K562 (cell line): ENCODE measurements at regions not wholly inside any gene's neighbourhood (a gene's known extent, or its start where the extent isn't known, plus 50 kb on each side); places are given as distances from the start of the nearest gene placed in this dataset.

Experiments
- ATAC-seq: fragments of 200-7000 bp; cut with Tn5 transposase; 3 replicates; pipeline ENCODE4 v1.9.1; 2020; ENCODE audit warnings: moderate library complexity
- BruUV-seq: library from RNA; stranded (reverse); fragments of 400-500 nt; replicated peaks from 2 replicates; lab custom pipeline; 2021; lab: Mats Ljungman, UMichigan
- CTCF ChIA-PET: fragments of 300-600 bp; formaldehyde crosslinking; extraction: SDS; loops from one replicate; lab custom pipeline; 2021; ENCODE audit warnings: low intra/inter-chr PET ratio; lab: Yijun Ruan, JAX
- POLR2A ChIA-PET: fragments of 300-600, 350-650 bp; sonication (Branson Sonifier 250); formaldehyde crosslinking; extraction: SDS; loops from one replicate; lab custom pipeline; 2021; ENCODE audit warnings: antibody characterized with exemption, inconsistent platforms; lab: Yijun Ruan, JAX
- DNase-seq, 4 experiments: peaks; one replicate each; pipeline versions ENCODE4 v3.0.0 to v3.0.0-alpha.2; 2011 to 2018; ENCODE audit warnings: low spot score in 3 of 4, mixed read lengths in 3 of 4; ENCODE audit errors: extremely low read depth in 1 of 4
- FAIRE-seq: peaks from 2 replicates; lab custom pipeline; 2011; peaks lifted over from hg19 to GRCh38; lab: Jason Lieb, UNC
- H2AFZ ChIP-seq: 2 replicates; pipeline ENCODE4 v1.6.0; 2011; ENCODE audit warnings: low read depth, low read length, control low read depth, inconsistent platforms
- H3K27ac ChIP-seq: fragments of 200-600 bp; 3 replicates; pipeline ENCODE4 v1.8.0; 2011; ENCODE audit warnings: low read depth, mild to moderate bottlenecking, control low read depth, inconsistent platforms, low read length, moderate library complexity, mixed read lengths; ENCODE audit errors: extremely low read depth
- H3K27me3 ChIP-seq, 2 experiments: fragments of 300-600 bp in 1 of 2; 2 replicates in 1 of 2; 3 replicates in 1 of 2; pipeline versions ENCODE4 v1.6.0 to v1.8.0; 2011; ENCODE audit warnings: inconsistent platforms in 2 of 2, low read length in 2 of 2, mild to moderate bottlenecking in 1 of 2, mixed read lengths in 1 of 2, moderate library complexity in 1 of 2; ENCODE audit not compliant: control insufficient read depth in 2 of 2, insufficient read depth in 2 of 2
- H3K36me3 ChIP-seq: fragments of 300-600 bp; 3 replicates; pipeline ENCODE4 v1.8.0; 2011; ENCODE audit warnings: mild to moderate bottlenecking, low read length, inconsistent platforms; ENCODE audit not compliant: control insufficient read depth, insufficient read depth
- H3K4me1 ChIP-seq, 2 experiments: fragments of 200-600 bp in 1 of 2; replicated peaks in 1 of 2; 2 replicates in 1 of 2; 3 replicates in 1 of 2; pipeline versions ENCODE4 v1.5.1 to v1.8.0; 2011; ENCODE audit warnings: inconsistent platforms in 2 of 2, low read length in 2 of 2, mild to moderate bottlenecking in 1 of 2, mixed read lengths in 1 of 2, moderate library complexity in 1 of 2; ENCODE audit not compliant: control insufficient read depth in 2 of 2, insufficient read depth in 2 of 2
- H3K4me2 ChIP-seq: 2 replicates; pipeline ENCODE4 v1.6.1; 2011; ENCODE audit warnings: low read length, control low read depth, inconsistent platforms, mixed read lengths; ENCODE audit not compliant: insufficient read depth
- H3K4me3 ChIP-seq: fragments of 200-600 bp; sonication (generic), shearing (Covaris generic); 2 replicates; pipeline ENCODE4 v1.5.1; 2016; ENCODE audit warnings: control low read depth, inconsistent platforms
- H3K79me2 ChIP-seq: fragments of 200-600 bp; 3 replicates; pipeline ENCODE4 v1.8.0; 2011; ENCODE audit warnings: low read length, inconsistent platforms; ENCODE audit not compliant: control insufficient read depth, insufficient read depth
- H3K9ac ChIP-seq, 2 experiments: 2 replicates each; pipeline versions ENCODE4 v1.6.0 to v1.6.1; 2011; ENCODE audit warnings: low read depth in 2 of 2, low read length in 2 of 2, control low read depth in 1 of 2, inconsistent platforms in 1 of 2, mild to moderate bottlenecking in 1 of 2, mixed read lengths in 1 of 2; ENCODE audit not compliant: insufficient read depth in 1 of 2
- H3K9me1 ChIP-seq: one replicate; pipeline ENCODE4 v1.6.0; 2011; ENCODE audit warnings: inconsistent platforms, mild to moderate bottlenecking, low read length, moderate library complexity; ENCODE audit not compliant: control insufficient read depth, insufficient read depth
- H3K9me3 ChIP-seq: replicated peaks from 2 replicates; pipeline ENCODE4 v1.5.1; 2011; ENCODE audit warnings: low read depth, low read length, inconsistent platforms; ENCODE audit not compliant: control insufficient read depth, insufficient read depth
- H4K20me1 ChIP-seq: replicated peaks from 2 replicates; pipeline ENCODE4 v1.6.1; 2011; ENCODE audit warnings: low read length, inconsistent platforms, mixed read lengths; ENCODE audit not compliant: control insufficient read depth, insufficient read depth
- ATF4 ChIP-seq: fragments of 450-650 bp; formaldehyde crosslinking; IDR thresholded peaks from 2 replicates; pipeline ENCODE4 v1.4.0; 2022; ENCODE audit warnings: mild to moderate bottlenecking, moderate library complexity
- GMEB1 ChIP-seq: fragments of 250-450 bp; sonication (Bioruptor Pico); IDR thresholded peaks from 2 replicates; pipeline ENCODE4 v1.4.0; 2020; ENCODE audit warnings: mild to moderate bottlenecking
- MLX ChIP-seq, 2 experiments: fragments of 450-650 bp in 1 of 2; sonication (generic) in 1 of 2; formaldehyde crosslinking; conservative IDR thresholded peaks; 2 replicates each; pipeline versions ENCODE4 v1.4.0 to v1.8.1; 2020 to 2022; ENCODE audit warnings: mild to moderate bottlenecking in 1 of 2, missing genetic modification reagents in 1 of 2
- NONO ChIP-seq, 2 experiments: fragments of 200-400 bp in 1 of 2; fragments of 450-650 bp in 1 of 2; formaldehyde crosslinking in 1 of 2; IDR thresholded peaks; 2 replicates each; pipeline ENCODE4 v1.6.1; 2017; ENCODE audit warnings: low read depth in 2 of 2, mild to moderate bottlenecking in 2 of 2, moderate library complexity in 2 of 2, low read length in 1 of 2
- ZNF140 ChIP-seq: fragments of 250-450 bp; sonication (Bioruptor Pico); IDR thresholded peaks from 2 replicates; pipeline ENCODE4 v1.8.0; 2021; ENCODE audit warnings: moderate library complexity, mild to moderate bottlenecking, inconsistent platforms
- ZNF274 ChIP-seq: IDR thresholded peaks from 2 replicates; pipeline ENCODE4 v1.6.1; 2011; ENCODE audit warnings: low read depth, mild to moderate bottlenecking, low read length, moderate library complexity, borderline replicate concordance
- WGBS: fragments of 100-300 bp; shearing (Covaris generic); methylation state at CpG from one replicate; pipeline ENCODE4 v1.1.6; 2016; ENCODE audit warnings: low coverage, mixed read lengths; ENCODE audit not compliant: insufficient coverage; ENCODE audit errors: missing lambda C conversion rate; 5-methylcytosine and 5-hydroxymethylcytosine counted together
- in situ Hi-C: fragments of 300-500 bp; cut with MboI; formaldehyde crosslinking; loops from 4 replicates; pipeline ENCODE4 v1.15.0; 2018; ENCODE audit warnings: inconsistent platforms, mixed read lengths
- intact Hi-C: fragments of 100-400 bp; cut with micrococcal nuclease; formaldehyde crosslinking; loops from 2 replicates; pipeline ENCODE4 v1.14.2; 2022

- H3K4me3 ChIP-seq = no peak overlapping the region
- no peak overlapping the region for H2AFZ ChIP-seq
- H3K4me2 ChIP-seq = no peak overlapping the region
- no peaks in the 10 kb centered on the region for H3K36me3 ChIP-seq
- H3K27ac ChIP-seq = no peak overlapping the region
- WGBS = 0% methylated on average over 7 of the region's 7 CpGs
- no peak for TF ChIP-seq MLX (CRISPR knock-in tag; conservative IDR thresholded peaks at IDR 0.05)
- TF ChIP-seq ZNF274 = no peak
- no peak for TF ChIP-seq ATF4 (CRISPR knock-in tag)
- TF ChIP-seq GMEB1 (CRISPR knock-in tag) = no peak
- TF ChIP-seq ZNF140 (CRISPR knock-in tag) = no peak
- TF ChIP-seq NONO (IDR thresholded peaks at IDR 0.05; ENCODE audit: low read depth in 2 of 2, low read length in 1 of 2) = no peak
- ATAC-seq (no peak), FAIRE-seq (no peak), DNase-seq (no peak)
- no peaks in the 10 kb centered on the region for H3K9me3 ChIP-seq
- in situ Hi-C loops = no loop called here
- H3K4me1 ChIP-seq = no peaks in the 10 kb centered on the region
- H3K9ac ChIP-seq = no peak overlapping the region
- intact Hi-C loops = no loop called here
- H3K79me2 ChIP-seq = no peaks in the 10 kb centered on the region
- ChIA-PET CTCF (no interaction called here), POLR2A (no interaction called here)
- H4K20me1 ChIP-seq = no peaks in the 10 kb centered on the region
- BruUV-seq = no TSS peak
- H3K27me3 ChIP-seq = no peaks in the 10 kb centered on the region
- no peaks in the 10 kb centered on the region for H3K9me1 ChIP-seq
Observed at GRCh38 chr6:127022302-127022701, 96.2 kb upstream of the RSPO3 start.
